Skeletal muscle satellite cell (primary cell): ENCODE measurements at regions not wholly inside any gene's neighbourhood (a gene's known extent, or its start where the extent isn't known, plus 50 kb on each side); places are given as distances from the start of the nearest gene placed in this dataset.
A peak's percentile ranks its signal among the peaks of the same experiment; 100 is the strongest.

Experiments
- H3K27me3 ChIP-seq: 2 replicates; pipeline ENCODE4 v1.7.0; 2013; ENCODE audit warnings: low read length; ENCODE audit not compliant: control insufficient read depth, insufficient read depth
- H3K36me3 ChIP-seq: 2 replicates; pipeline ENCODE4 v1.7.0; 2013; ENCODE audit warnings: mild to moderate bottlenecking, control low read depth, low read length; ENCODE audit not compliant: insufficient read depth
- H3K4me1 ChIP-seq: 2 replicates; pipeline ENCODE4 v1.7.0; 2013; ENCODE audit warnings: low read length; ENCODE audit not compliant: control insufficient read depth, insufficient read depth
- H3K4me2 ChIP-seq: 2 replicates; pipeline ENCODE4 v1.7.0; 2013; ENCODE audit warnings: mild to moderate bottlenecking, low read length
- H3K4me3 ChIP-seq: 2 replicates; pipeline ENCODE4 v1.7.0; 2013; ENCODE audit warnings: low read length
- H3K9ac ChIP-seq: 2 replicates; pipeline ENCODE4 v1.7.0; 2013; ENCODE audit warnings: mild to moderate bottlenecking, low read depth, low read length, moderate library complexity
- H3K9me3 ChIP-seq: replicated peaks from 2 replicates; pipeline ENCODE4 v1.7.0; 2013; ENCODE audit warnings: mild to moderate bottlenecking, control low read depth, low read length

DNA sequence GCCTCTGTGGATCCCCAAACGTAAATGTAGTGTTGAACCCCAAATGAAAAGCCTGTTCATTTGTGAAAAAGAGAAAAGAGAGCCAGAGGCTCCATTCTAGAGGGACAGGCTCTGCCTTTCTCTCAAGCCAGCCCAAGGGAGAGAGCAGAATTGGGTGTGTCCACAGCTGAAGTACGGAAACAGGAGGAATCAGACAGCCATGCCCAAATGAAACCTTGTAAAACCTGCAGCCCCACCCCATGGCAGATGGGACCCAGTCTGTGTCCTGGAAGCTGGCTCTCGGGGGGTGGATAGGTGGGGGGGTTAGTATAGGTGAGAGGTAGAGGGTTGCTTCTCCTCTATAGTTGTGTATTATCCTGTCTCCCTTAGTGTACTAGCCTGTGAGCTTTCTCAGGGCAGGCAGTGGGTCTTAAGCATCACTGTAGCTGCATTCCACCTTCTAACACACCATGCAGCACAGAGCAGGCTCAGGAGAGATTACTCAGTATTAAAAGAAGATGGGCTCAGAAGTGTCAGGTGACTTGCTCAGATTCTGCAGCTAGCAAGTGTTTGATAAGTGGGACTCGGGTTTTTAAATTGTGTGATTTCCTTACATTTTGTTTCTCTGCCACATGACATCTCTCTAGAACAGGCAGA, 67.4 kb upstream of the SIPA1L2 start:
- H3K9me3 ChIP-seq, result no peaks in the 10 kb centered on the region
- peaks cover 22% of the 10 kb centered on the region for H3K27me3 ChIP-seq
- H3K4me1 ChIP-seq, result no peaks in the 10 kb centered on the region
- no peak overlapping the region for H3K4me3 ChIP-seq
- no peaks in the 10 kb centered on the region for H3K36me3 ChIP-seq
- H3K4me2 ChIP-seq, result no peak overlapping the region
- H3K9ac ChIP-seq, result no peak overlapping the region

DNA sequence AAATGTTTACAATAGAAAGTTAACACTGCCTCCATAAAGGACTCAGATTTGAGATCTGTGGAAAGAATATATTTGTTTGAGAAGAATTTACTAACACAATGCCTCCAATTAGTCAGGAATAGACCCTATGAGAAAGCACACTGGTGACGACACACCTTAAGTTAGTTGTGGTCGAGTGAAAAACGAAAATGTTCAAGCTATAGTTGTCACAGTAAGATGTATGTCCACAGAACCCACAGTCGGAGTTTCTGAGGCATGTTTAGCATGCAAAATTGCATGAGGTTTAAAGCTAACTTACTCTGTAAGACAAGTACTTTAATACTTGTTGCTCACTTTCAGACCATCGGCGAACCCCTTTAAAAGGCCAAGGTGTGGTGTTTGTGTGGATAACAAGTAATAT, 69.9 kb upstream of the SIPA1L2 start:
- Histone ChIP-seq H3K9me3 (no peaks in the 10 kb centered on the region), H3K36me3 (no peaks in the 10 kb centered on the region), H3K4me3 (no peak overlapping the region), H3K9ac (no peak overlapping the region), H3K27me3 (peaks cover 11% of the 10 kb centered on the region), H3K4me2 (no peak overlapping the region), H3K4me1 (peaks cover 7% of the 10 kb centered on the region)

DNA sequence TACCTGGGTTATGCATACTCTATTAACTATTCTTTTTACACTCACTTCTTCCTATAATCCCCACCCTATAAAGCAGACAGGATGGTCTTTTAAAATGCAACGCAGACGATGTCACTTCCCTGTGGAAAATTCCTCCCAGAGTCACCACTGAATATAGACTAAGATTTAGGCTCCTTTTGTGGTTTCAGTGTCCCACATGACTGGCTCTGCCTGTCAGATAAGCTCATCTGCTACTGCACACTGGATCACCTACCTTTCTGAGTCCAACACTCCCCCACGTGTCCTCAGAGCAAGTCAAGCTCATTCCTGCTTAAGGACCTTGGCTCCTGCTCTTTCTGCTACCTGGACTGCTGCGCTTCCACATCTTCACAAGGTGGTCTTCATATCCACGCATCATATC, 73.0 kb upstream of the SIPA1L2 start:
- Histone ChIP-seq H3K27me3 (no peaks in the 10 kb centered on the region), H3K4me2 (no peak overlapping the region), H3K9me3 (no peaks in the 10 kb centered on the region), H3K9ac (no peak overlapping the region), H3K4me1 (peaks cover 13% of the 10 kb centered on the region), H3K36me3 (no peaks in the 10 kb centered on the region), H3K4me3 (no peak overlapping the region)

DNA sequence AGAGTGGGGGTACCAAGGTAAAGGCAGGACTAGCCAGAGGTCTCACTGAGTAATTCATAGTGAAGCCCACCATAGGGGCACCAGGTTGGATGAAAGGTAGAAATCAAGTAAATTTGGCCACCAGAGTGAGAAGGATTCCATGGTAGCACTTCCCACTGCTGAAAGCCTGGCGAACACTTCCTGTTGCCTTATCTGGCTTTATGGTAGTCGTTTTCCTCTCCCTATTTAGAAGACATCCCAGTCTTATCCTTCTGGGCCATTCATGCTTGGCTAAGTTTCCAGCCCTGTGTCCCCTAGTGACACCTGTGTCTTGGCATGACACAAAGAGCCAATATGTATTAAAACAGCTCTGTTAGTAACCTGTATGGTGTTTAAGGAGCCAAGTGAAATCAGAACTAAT, 74.3 kb upstream of the SIPA1L2 start:
- Histone ChIP-seq H3K9me3 (no peaks in the 10 kb centered on the region), H3K9ac (no peak overlapping the region), H3K4me2 (peak overlapping the region; percentile 57), H3K36me3 (no peaks in the 10 kb centered on the region), H3K4me1 (peaks cover 13% of the 10 kb centered on the region), H3K4me3 (no peak overlapping the region), H3K27me3 (no peaks in the 10 kb centered on the region)

DNA sequence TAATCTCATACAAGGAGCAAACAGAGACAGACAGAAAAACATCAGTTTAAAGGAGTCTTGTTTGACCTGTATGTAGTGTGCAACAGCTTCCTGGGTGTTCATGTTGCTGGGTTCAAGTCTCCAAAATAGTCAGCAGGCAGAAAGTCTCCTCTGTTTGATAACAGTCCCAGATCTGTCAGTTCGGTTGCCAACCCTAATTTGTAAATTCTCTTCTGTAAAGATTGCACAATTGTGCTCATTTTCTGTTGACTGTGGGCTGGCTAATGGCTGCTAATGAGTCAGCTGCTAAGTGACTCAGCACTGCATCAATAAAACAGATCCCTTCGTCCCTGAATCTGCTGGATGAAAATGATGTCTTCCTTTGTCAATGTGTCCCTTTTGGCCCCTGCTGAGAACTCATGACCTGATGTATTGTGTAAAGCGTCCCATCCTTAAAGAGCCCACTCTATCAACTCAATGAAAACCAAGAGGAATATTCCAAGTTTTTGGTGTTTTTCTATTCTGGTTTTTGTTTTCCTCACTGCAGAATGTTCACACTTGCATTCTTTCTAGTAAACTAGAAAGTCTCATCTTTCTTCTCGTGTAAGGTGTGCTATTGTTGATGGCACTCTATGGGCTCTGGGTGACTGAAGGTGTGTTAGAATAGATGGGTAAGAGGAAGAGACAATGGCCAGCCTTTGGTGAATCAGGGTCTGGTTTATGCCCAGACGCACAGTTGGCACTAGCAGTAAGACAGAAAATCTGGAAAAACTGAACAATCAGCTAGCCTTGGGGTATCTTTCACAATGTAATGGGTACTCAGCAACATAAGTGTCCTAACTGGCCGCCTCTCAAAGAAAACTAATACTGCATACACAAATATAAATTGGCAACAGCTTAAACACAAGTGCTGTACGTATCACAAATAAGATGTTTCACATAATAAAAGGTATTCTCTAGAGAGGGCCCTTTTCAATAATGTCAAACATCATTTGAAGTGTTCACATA, 75.1 kb upstream of the SIPA1L2 start:
- Histone ChIP-seq H3K9me3 (no peaks in the 10 kb centered on the region), H3K4me3 (no peak overlapping the region), H3K4me1 (peaks cover 13% of the 10 kb centered on the region), H3K27me3 (no peaks in the 10 kb centered on the region), H3K4me2 (peak overlapping the region; percentile 57), H3K36me3 (no peaks in the 10 kb centered on the region), H3K9ac (no peak overlapping the region)

DNA sequence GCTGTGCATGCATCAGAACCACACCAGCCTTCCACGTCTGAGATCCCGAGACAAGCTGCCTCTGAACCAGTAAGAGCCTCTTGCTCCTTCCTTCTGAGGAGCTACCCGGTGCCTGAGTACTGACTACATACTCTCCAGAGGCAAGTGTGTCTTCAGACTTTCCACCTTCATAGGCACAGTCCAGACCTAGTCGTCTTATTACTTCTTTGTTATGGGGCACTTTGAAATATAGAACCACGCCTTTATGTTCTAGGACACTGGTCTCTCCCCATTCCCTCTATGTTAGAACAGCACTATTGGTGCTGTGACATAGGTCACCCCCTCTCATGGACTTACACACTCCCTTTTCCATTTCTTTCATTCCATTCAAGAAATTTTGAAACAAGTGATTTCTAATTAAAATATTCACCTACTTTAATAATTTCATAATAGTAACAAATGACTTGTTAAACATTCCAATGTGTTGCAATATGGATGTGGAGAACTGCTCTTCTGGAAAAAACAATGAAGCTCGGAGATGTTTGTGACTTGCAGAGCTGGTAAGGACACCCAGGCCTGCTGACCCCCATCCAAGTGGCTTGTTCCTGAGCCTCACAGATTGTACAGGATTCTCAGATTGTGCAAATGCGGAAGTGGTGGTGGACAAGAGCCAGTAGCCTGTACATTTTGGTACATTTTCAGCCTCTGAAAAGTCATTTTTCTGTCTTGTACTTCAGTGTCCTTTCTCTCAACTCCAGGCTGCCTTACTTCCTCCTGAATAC, 76.1 kb upstream of the SIPA1L2 start:
- no peak overlapping the region for H3K4me3 ChIP-seq
- no peaks in the 10 kb centered on the region for H3K36me3 ChIP-seq
- no peak overlapping the region for H3K4me2 ChIP-seq
- H3K4me1 ChIP-seq, result peaks cover 13% of the 10 kb centered on the region
- H3K9me3 ChIP-seq, result no peaks in the 10 kb centered on the region
- no peaks in the 10 kb centered on the region for H3K27me3 ChIP-seq
- H3K9ac ChIP-seq, result no peak overlapping the region

DNA sequence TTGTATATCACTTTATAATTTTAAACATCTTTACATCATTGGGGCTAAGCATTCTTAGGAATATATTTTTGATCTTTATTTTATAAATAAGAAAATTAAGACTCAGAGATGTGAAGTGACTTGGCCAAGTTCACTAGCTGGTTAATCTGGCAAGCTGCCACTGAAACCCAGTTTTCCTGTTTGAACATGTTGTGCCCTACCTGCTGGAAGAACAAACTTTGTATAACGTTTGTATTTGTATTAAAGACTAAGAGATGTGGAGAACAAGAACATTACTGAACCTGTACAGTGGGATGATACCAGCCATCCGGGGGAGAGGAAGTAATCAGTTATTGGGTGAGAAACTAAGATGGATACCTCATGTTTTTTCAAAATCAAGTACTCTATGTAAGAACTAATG, 77.2 kb upstream of the SIPA1L2 start:
- Histone ChIP-seq H3K9ac (no peak overlapping the region), H3K4me3 (no peak overlapping the region), H3K4me2 (no peak overlapping the region), H3K9me3 (no peaks in the 10 kb centered on the region), H3K36me3 (no peaks in the 10 kb centered on the region), H3K27me3 (no peaks in the 10 kb centered on the region), H3K4me1 (peaks cover 13% of the 10 kb centered on the region)

DNA sequence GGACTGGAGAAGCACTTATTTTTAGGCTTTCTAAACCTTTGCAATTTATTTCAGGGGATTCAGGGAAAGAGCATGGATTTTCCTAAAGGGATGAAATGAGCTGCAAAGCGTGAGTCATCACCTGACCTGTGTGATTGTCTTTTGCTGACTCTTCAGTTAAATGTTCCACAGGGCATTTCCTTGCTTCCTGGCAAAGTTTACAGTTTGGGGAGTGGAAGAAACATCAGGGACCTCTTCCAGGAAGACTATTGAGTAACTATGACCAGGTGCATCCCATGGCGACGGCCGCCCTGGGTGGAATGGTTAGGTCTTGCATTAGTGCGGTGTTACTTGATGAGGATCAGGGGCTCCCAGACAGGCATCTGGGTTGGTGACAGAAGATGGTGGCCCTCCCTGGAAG, 79.5 kb upstream of the SIPA1L2 start:
- Histone ChIP-seq H3K4me1 (peaks cover 9% of the 10 kb centered on the region), H3K9ac (no peak overlapping the region), H3K27me3 (no peaks in the 10 kb centered on the region), H3K36me3 (no peaks in the 10 kb centered on the region), H3K4me2 (no peak overlapping the region), H3K4me3 (no peak overlapping the region), H3K9me3 (no peaks in the 10 kb centered on the region)

DNA sequence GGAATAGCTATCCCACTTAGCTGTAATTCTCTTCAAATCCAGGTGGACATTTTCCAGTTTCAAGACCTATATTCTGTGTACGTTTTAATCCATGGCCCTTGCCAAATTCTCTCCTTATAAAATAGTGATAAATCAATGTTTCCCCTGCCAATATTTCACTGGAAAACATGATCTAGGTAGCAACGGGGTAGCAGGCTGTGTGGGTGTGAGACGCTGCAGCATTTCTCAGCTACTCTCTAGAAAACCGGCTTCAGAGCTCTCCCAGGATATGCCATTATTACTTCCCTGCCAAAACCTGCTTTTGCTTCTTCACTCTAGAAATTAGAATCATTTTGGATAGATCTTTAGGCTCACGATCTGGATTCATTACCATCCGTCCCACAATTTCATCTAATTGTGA, 82.1 kb upstream of the SIPA1L2 start:
- no peak overlapping the region for H3K4me3 ChIP-seq
- no peaks in the 10 kb centered on the region for H3K36me3 ChIP-seq
- H3K27me3 ChIP-seq, result no peaks in the 10 kb centered on the region
- H3K9me3 ChIP-seq, result no peaks in the 10 kb centered on the region
- no peak overlapping the region for H3K4me2 ChIP-seq
- H3K9ac ChIP-seq, result no peak overlapping the region
- H3K4me1 ChIP-seq, result no peaks in the 10 kb centered on the region

DNA sequence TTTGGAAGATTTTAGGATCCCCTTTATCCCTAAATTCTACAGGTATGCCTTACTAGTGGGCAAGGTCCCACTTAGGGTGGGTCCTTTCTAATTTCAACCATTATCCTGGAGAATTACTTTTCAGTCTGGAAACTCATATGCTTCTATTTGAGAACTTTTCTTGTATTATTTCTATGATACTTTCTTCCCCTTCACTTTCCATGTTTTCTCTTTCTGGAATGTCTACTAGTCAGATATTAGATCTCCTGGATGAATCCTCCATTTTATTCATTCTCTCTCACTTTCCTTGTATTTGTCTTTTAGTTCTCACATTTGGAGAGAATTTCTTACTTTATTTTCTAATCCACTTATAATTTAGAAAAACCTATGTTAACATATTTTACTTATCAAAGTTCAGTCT, 83.9 kb upstream of the SIPA1L2 start:
- Histone ChIP-seq H3K9me3 (no peaks in the 10 kb centered on the region), H3K4me3 (no peak overlapping the region), H3K36me3 (no peaks in the 10 kb centered on the region), H3K9ac (no peak overlapping the region), H3K4me1 (no peaks in the 10 kb centered on the region), H3K27me3 (no peaks in the 10 kb centered on the region), H3K4me2 (no peak overlapping the region)

DNA sequence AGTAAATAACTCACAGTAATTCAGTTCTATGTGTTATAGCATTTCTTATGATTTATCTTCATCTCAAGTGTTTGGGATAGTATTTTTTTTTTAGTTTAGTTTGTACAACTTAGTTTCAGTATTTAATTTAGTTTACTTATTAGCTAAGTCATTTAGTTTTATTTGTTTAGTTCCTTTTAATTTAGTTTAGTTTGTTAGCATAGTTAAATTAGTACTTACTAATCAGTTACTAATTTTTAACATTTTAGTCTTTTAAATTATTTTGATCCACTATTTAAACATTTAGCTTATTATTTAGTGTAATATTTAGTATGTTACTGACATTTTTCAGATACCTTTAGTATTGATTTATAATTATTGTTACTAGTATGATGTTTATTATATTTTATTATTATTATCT, 85.2 kb upstream of the SIPA1L2 start:
- H3K4me2 ChIP-seq, result no peak overlapping the region
- no peaks in the 10 kb centered on the region for H3K4me1 ChIP-seq
- H3K36me3 ChIP-seq, result no peaks in the 10 kb centered on the region
- H3K4me3 ChIP-seq, result no peak overlapping the region
- no peaks in the 10 kb centered on the region for H3K9me3 ChIP-seq
- H3K27me3 ChIP-seq, result no peaks in the 10 kb centered on the region
- H3K9ac ChIP-seq, result no peak overlapping the region
